H1 (cell line): ENCODE measurements at regions not wholly inside any gene's neighbourhood (a gene's known extent, or its start where the extent isn't known, plus 50 kb on each side); places are given as distances from the start of the nearest gene placed in this dataset.

ENCODE experiments used
- CTCF ChIA-PET: fragments of 300-600 bp; sonication (Branson Sonifier 250); formaldehyde crosslinking; loops from one replicate; lab custom pipeline; 2021; ENCODE audit not compliant: partially characterized antibody; lab: Charles Lee
- POLR2A ChIA-PET: fragments of 300-600 bp; sonication (Branson Sonifier 250); formaldehyde crosslinking; loops from one replicate; lab custom pipeline; 2021; ENCODE audit warnings: inconsistent platforms; ENCODE audit not compliant: partially characterized antibody; lab: Charles Lee
- DNase-seq, 2 experiments: peaks; one replicate each; pipeline versions ENCODE4 v3.0.0 to v3.0.0-alpha.2; 2010 to 2022; ENCODE audit warnings: low spot score in 2 of 2, low read depth in 1 of 2, mixed read lengths in 1 of 2
- FAIRE-seq: peaks from 2 replicates; lab custom pipeline; 2011; peaks lifted over from hg19 to GRCh38; lab: Jason Lieb, UNC
- H2AFZ ChIP-seq: 2 replicates; pipeline ENCODE4 v1.8.1; 2012; ENCODE audit warnings: low read length, inconsistent platforms
- H2AK5ac ChIP-seq: 2 replicates; pipeline ENCODE4 v1.6.1; 2013; ENCODE audit warnings: low read depth, low read length
- H2BK120ac ChIP-seq: replicated peaks from 2 replicates; pipeline ENCODE3; 2013; ENCODE audit warnings: low read depth, low read length, inconsistent platforms
- H2BK12ac ChIP-seq: 2 replicates; pipeline ENCODE4 v1.6.1; 2013; ENCODE audit warnings: low read depth, low read length
- H2BK15ac ChIP-seq: 2 replicates; pipeline ENCODE4 v1.6.1; 2013; ENCODE audit warnings: low read length
- H2BK20ac ChIP-seq: 2 replicates; pipeline ENCODE4 v1.6.1; 2013; ENCODE audit warnings: low read length
- H2BK5ac ChIP-seq: 2 replicates; pipeline ENCODE4 v1.6.1; 2013; ENCODE audit warnings: low read depth, low read length
- H3K14ac ChIP-seq: 2 replicates; pipeline ENCODE4 v1.6.1; 2013; ENCODE audit warnings: inconsistent platforms; ENCODE audit not compliant: insufficient read length
- H3K18ac ChIP-seq: 2 replicates; pipeline ENCODE4 v1.6.1; 2013; ENCODE audit warnings: low read length; ENCODE audit errors: extremely low read depth
- H3K23ac ChIP-seq: 2 replicates; pipeline ENCODE4 v1.6.1; 2013; ENCODE audit warnings: inconsistent platforms; ENCODE audit not compliant: insufficient read length
- H3K23me2 ChIP-seq: 2 replicates; pipeline ENCODE4 v1.6.1; 2013; ENCODE audit warnings: low read depth, low read length
- H3K27ac ChIP-seq: 2 replicates; pipeline ENCODE4 v1.6.1; 2011; ENCODE audit warnings: low read depth, low read length, inconsistent platforms
- H3K27me3 ChIP-seq, 4 experiments: replicated peaks in 1 of 4; 1 replicate in 1 of 4; 2 replicates in 3 of 4; pipeline versions ENCODE4 v1.6.1 to v1.8.1; 2011 to 2013; ENCODE audit warnings: low read length in 3 of 4, mild to moderate bottlenecking in 3 of 4, inconsistent platforms in 2 of 4, mixed read lengths in 2 of 4, moderate library complexity in 1 of 4; ENCODE audit not compliant: control insufficient read depth in 3 of 4, insufficient read depth in 3 of 4; ENCODE audit errors: extremely low read depth in 1 of 4
- H3K36me3 ChIP-seq, 4 experiments: 2 replicates each; pipeline versions ENCODE4 v1.6.1 to v1.8.1; 2011 to 2013; ENCODE audit warnings: mild to moderate bottlenecking in 4 of 4, low read length in 3 of 4, moderate library complexity in 2 of 4, control low read depth in 1 of 4, inconsistent platforms in 1 of 4; ENCODE audit not compliant: insufficient read depth in 4 of 4, control insufficient read depth in 2 of 4
- H3K4ac ChIP-seq: replicated peaks from 2 replicates; pipeline ENCODE3; 2013; ENCODE audit warnings: low read length, low read depth, mixed read lengths, inconsistent platforms; ENCODE audit not compliant: insufficient read length
- H3K4me1 ChIP-seq, 4 experiments: replicated peaks in 1 of 4; 1 replicate in 1 of 4; 2 replicates in 3 of 4; pipeline versions ENCODE4 v1.6.1 to v1.8.1; 2011 to 2013; ENCODE audit warnings: low read length in 3 of 4, inconsistent platforms in 2 of 4, mixed read lengths in 1 of 4; ENCODE audit not compliant: insufficient read depth in 4 of 4, control insufficient read depth in 3 of 4
- H3K4me2 ChIP-seq, 2 experiments: 2 replicates each; pipeline versions ENCODE4 v1.6.1 to v1.8.1; 2011 to 2013; ENCODE audit warnings: low read depth in 2 of 2, low read length in 2 of 2, control low read depth in 1 of 2, inconsistent platforms in 1 of 2, mild to moderate bottlenecking in 1 of 2; ENCODE audit not compliant: insufficient read depth in 1 of 2
- H3K4me3 ChIP-seq, 4 experiments: fragments of 200-600, 300-600 bp in 1 of 4; sonication (generic), shearing (Covaris generic), sonication (Bioruptor Twin) in 1 of 4; 2 replicates each; pipeline versions ENCODE4 v1.5.1 to v1.8.1; 2011 to 2016; ENCODE audit warnings: low read length in 4 of 4, low read depth in 3 of 4, control low read depth in 2 of 4, inconsistent platforms in 2 of 4, mild to moderate bottlenecking in 2 of 4, mixed read lengths in 1 of 4, moderate library complexity in 1 of 4; ENCODE audit not compliant: insufficient read depth in 2 of 4; ENCODE audit errors: extremely low read depth in 1 of 4
- H3K56ac ChIP-seq: replicated peaks from 2 replicates; pipeline ENCODE3; 2013; ENCODE audit warnings: low read depth, mild to moderate bottlenecking, mixed read lengths, low read length, inconsistent platforms; ENCODE audit not compliant: insufficient read length
- H3K79me1 ChIP-seq: 2 replicates; pipeline ENCODE4 v1.6.1; 2013; ENCODE audit warnings: low read depth, low read length, control low read depth
- H3K79me2 ChIP-seq, 2 experiments: 2 replicates each; pipeline versions ENCODE4 v1.6.1 to v1.8.1; 2012 to 2013; ENCODE audit warnings: low read length in 2 of 2, mild to moderate bottlenecking in 2 of 2, inconsistent platforms in 1 of 2; ENCODE audit not compliant: insufficient read depth in 2 of 2, control insufficient read depth in 1 of 2
- H3K9ac ChIP-seq, 4 experiments: replicated peaks in 1 of 4; 1 replicate in 1 of 4; 2 replicates in 3 of 4; pipeline versions ENCODE4 v1.6.1 to v1.8.1; 2011 to 2013; ENCODE audit warnings: low read depth in 3 of 4, low read length in 3 of 4, control low read depth in 2 of 4, mild to moderate bottlenecking in 2 of 4, moderate library complexity in 2 of 4, inconsistent platforms in 1 of 4; ENCODE audit errors: extremely low read depth in 1 of 4
- H3K9me3 ChIP-seq, 2 experiments: 2 replicates each; pipeline versions ENCODE4 v1.6.1 to v1.8.1; 2012 to 2013; ENCODE audit warnings: mild to moderate bottlenecking in 2 of 2, moderate library complexity in 2 of 2, control low read depth in 1 of 2, inconsistent platforms in 1 of 2, low read depth in 1 of 2, low read length in 1 of 2, mixed read lengths in 1 of 2; ENCODE audit not compliant: insufficient read depth in 2 of 2
- H4K20me1 ChIP-seq, 2 experiments: replicated peaks in 1 of 2; 2 replicates each; pipeline versions ENCODE3 to v1.8.1; 2011 to 2013; ENCODE audit warnings: inconsistent platforms in 2 of 2, low read length in 2 of 2, mild to moderate bottlenecking in 1 of 2; ENCODE audit not compliant: insufficient read depth in 2 of 2, control insufficient read depth in 1 of 2
- H4K5ac ChIP-seq: 2 replicates; pipeline ENCODE4 v1.6.1; 2013; ENCODE audit warnings: low read length, low read depth, mixed read lengths, inconsistent platforms; ENCODE audit not compliant: insufficient read length
- H4K8ac ChIP-seq: 2 replicates; pipeline ENCODE4 v1.8.0; 2013; ENCODE audit warnings: mild to moderate bottlenecking, moderate library complexity, low read length, inconsistent platforms; ENCODE audit not compliant: insufficient read depth; ENCODE audit errors: extremely low read depth
- H4K91ac ChIP-seq: replicated peaks from 2 replicates; pipeline ENCODE3; 2013; ENCODE audit warnings: low read length, mixed read lengths, inconsistent platforms; ENCODE audit not compliant: insufficient read length
- CREB1 ChIP-seq: IDR thresholded peaks from 2 replicates; pipeline ENCODE4 v1.6.1; 2012; ENCODE audit warnings: inconsistent platforms
- KDM5A ChIP-seq: fragments of 200-600 bp; IDR thresholded peaks from 2 replicates; pipeline ENCODE4 v1.7.1; 2012; ENCODE audit warnings: mild to moderate bottlenecking, low read length, inconsistent platforms, mixed read lengths
- RBBP5 ChIP-seq: IDR thresholded peaks from 2 replicates; pipeline ENCODE4 v1.7.1; 2012; ENCODE audit warnings: low read depth, mild to moderate bottlenecking, inconsistent platforms, low read length, moderate library complexity, borderline replicate concordance
- SIX5 ChIP-seq: IDR thresholded peaks from 2 replicates; pipeline ENCODE4 v1.6.1; 2011; ENCODE audit warnings: mild to moderate bottlenecking, low read depth, low read length
- TAF7 ChIP-seq: optimal IDR thresholded peaks from 2 replicates; pipeline ENCODE3; 2011; ENCODE audit warnings: low read depth, mild to moderate bottlenecking, inconsistent platforms, low read length, moderate library complexity, borderline replicate concordance
- WGBS, 2 experiments: shearing (Covaris generic) in 1 of 2; methylation state at CpG; one replicate each; pipeline versions ENCODE4 v1.1.6 to v1.1.7; 2013 to 2015; ENCODE audit warnings: low lambda C conversion rate in 2 of 2, mixed read lengths in 2 of 2, inconsistent platforms in 1 of 2, low coverage in 1 of 2, missing lambda C conversion rate in 1 of 2; ENCODE audit not compliant: insufficient replicate concordance in 2 of 2, insufficient coverage in 1 of 2, insufficient read length in 1 of 2; ENCODE audit errors: extremely low coverage in 1 of 2, missing lambda C conversion rate in 1 of 2; 5-methylcytosine and 5-hydroxymethylcytosine counted together
- TF ChIP-seq, protein P1 (sequence below): IDR thresholded peaks from 2 replicates; pipeline ENCODE4 v1.6.1; 2012; ENCODE audit warnings: inconsistent platforms

DNA sequence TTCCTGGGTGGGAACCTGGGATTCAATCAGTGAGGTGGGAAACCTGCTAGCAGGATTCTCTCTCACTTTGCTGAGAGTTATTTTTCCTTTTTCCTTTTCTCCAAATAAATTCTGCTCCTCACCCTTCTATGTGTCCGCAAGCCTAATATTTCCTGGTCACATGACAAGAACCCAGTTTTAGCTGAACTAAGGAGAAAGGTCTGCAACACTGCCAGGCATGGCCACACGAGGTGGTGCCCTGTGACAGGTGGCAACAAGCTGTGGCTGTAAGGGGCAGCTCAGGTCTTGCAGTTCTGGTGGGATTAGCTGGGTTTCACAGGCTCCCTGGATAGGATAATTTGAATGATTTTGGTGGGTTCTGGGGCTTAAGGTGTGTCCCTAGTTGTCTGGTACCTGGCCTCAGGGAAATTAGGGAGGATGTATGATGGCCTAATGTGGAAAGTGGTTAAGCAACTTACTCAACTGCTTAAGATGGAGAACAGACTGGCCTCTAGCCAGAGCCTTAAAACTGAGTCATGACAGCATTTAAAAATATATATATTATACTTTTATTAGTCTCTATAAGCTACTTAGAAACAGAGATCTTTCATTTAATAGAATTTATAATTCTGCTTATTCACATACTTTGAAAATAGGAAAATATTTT is 215.0 kb downstream of the IL15 start:
- FAIRE-seq (no peak), DNase-seq (no peak)
- TF ChIP-seq KDM5A = no peak
- TF ChIP-seq, protein P1, sequence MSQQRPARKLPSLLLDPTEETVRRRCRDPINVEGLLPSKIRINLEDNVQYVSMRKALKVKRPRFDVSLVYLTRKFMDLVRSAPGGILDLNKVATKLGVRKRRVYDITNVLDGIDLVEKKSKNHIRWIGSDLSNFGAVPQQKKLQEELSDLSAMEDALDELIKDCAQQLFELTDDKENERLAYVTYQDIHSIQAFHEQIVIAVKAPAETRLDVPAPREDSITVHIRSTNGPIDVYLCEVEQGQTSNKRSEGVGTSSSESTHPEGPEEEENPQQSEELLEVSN = no peak
- TF ChIP-seq RBBP5 = no peak
- TF ChIP-seq TAF7 = no peak
- TF ChIP-seq CREB1 = no peak
- TF ChIP-seq SIX5 = no peak
- Histone ChIP-seq H3K4me3 (no peak overlapping the region), H3K4ac (no peak overlapping the region), H4K20me1 (no peaks in the 10 kb centered on the region), H3K79me2 (no peaks in the 10 kb centered on the region), H4K8ac (no peak overlapping the region), H3K4me2 (no peak overlapping the region), H3K56ac (no peak overlapping the region), H2AFZ (peak overlapping the region; percentile 99), H3K14ac (no peak overlapping the region), H2BK5ac (no peak overlapping the region), H3K23me2 (no peaks in the 10 kb centered on the region), H2AK5ac (no peak overlapping the region), H3K9me3 (peaks cover 6 to 8% of the 10 kb centered on the region in 2 experiments; a peak in 2 of 4 replicates), H4K91ac (no peak overlapping the region), H2BK120ac (no peak overlapping the region), H3K4me1 (no peaks in the 10 kb centered on the region), H2BK20ac (no peak overlapping the region), H3K27ac (no peak overlapping the region), H3K36me3 (no peaks in the 10 kb centered on the region), H3K18ac (no peak overlapping the region), H3K27me3 (no peaks in the 10 kb centered on the region), H3K79me1 (no peaks in the 10 kb centered on the region), H3K23ac (no peak overlapping the region), H2BK15ac (no peak overlapping the region), H4K5ac (no peak overlapping the region), H3K9ac (no peak overlapping the region), H2BK12ac (no peak overlapping the region)
- WGBS, 2 experiments = 90% methylated on average over 2 of the region's 2 CpGs; no CpG with 5 or more reads in 1 of the 2 experiments
- ChIA-PET CTCF (interaction anchor here (1.1 kb wide), 2 partner anchors 10 to 134 kb away, joined by 3 read pairs; no protein-coding TSS in a partner anchor), POLR2A (no interaction called here)
